PC-3 (cell line): ENCODE measurements at regions not wholly inside any gene's neighbourhood (a gene's known extent, or its start where the extent isn't known, plus 50 kb on each side); places are given as distances from the start of the nearest gene placed in this dataset.

ENCODE experiments used
- EZH2 ChIP-seq: fragments of 300-600 bp; sonication (generic); IDR thresholded peaks from one replicate; pipeline ENCODE4 v1.6.1; 2017; ENCODE audit warnings: antibody characterized with exemption, mild to moderate bottlenecking, low read length; ENCODE audit not compliant: unreplicated experiment
- EZH2phosphoT487 ChIP-seq: fragments of 300-600 bp; sonication (generic); IDR thresholded peaks from 2 replicates; pipeline ENCODE4 v1.6.1; 2018; ENCODE audit warnings: mild to moderate bottlenecking, antibody characterized with exemption, low read length, borderline replicate concordance
- TF ChIP-seq, protein P1 (sequence below): fragments of 300-600 bp; sonication (generic); conservative IDR thresholded peaks from 2 replicates; pipeline ENCODE4 v1.5.1; 2017; ENCODE audit warnings: antibody characterized with exemption, low read depth, mild to moderate bottlenecking, low read length

DNA sequence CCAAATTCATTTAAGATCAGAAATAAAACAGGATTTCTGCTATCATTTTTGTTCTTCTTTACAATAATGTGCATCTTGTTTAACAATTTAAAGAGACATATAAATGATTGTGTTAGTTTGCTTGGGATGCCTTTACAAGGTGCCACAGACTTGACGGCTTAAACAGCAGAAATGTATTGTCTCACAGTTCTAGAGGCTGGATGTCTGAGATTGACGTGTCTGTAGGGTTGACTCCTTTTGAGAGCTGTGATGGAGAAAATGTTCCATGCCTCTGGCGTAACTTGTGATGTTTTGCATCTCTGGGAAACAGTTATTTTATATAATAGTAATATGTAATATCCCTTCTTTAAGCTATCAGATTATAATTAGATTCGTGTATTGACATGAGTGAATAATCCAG is 1091.6 kb upstream of the PRMT6 start:
- TF ChIP-seq, protein P1, sequence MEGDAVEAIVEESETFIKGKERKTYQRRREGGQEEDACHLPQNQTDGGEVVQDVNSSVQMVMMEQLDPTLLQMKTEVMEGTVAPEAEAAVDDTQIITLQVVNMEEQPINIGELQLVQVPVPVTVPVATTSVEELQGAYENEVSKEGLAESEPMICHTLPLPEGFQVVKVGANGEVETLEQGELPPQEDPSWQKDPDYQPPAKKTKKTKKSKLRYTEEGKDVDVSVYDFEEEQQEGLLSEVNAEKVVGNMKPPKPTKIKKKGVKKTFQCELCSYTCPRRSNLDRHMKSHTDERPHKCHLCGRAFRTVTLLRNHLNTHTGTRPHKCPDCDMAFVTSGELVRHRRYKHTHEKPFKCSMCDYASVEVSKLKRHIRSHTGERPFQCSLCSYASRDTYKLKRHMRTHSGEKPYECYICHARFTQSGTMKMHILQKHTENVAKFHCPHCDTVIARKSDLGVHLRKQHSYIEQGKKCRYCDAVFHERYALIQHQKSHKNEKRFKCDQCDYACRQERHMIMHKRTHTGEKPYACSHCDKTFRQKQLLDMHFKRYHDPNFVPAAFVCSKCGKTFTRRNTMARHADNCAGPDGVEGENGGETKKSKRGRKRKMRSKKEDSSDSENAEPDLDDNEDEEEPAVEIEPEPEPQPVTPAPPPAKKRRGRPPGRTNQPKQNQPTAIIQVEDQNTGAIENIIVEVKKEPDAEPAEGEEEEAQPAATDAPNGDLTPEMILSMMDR = no peak
- TF ChIP-seq EZH2phosphoT487 = no peak
- no peak for TF ChIP-seq EZH2
